22Rv1 (cell line): ENCODE measurements at regions not wholly inside any gene's neighbourhood (a gene's known extent, or its start where the extent isn't known, plus 50 kb on each side); places are given as distances from the start of the nearest gene placed in this dataset.

Experiments used
- ZFX ChIP-seq: fragments of 450-650 bp; IDR thresholded peaks from 2 replicates; pipeline ENCODE4 v1.6.1; 2017; ENCODE audit warnings: antibody characterized with exemption, borderline replicate concordance
- TF ChIP-seq, protein P1 (sequence below): fragments of 450-650 bp; IDR thresholded peaks from 2 replicates; pipeline ENCODE4 v1.5.1; 2017; ENCODE audit warnings: mild to moderate bottlenecking

DNA sequence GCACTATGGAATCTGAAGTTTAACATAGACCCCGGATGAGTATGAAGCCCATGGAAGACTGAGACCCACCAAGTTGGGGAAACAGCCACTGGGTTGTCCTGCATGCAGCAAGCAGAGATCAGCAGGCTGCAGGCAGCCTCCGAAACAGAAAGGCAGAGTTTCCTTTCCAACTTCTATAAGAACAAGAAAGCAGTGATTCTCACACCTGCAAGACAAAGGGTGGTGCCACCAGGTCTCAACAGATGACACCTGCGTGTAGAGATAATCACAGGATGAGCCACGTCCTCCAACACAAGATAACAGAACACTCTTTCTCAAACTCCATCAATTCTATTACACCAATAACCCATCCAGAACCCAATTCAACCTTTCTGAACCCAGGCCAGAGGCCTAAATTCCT lies 457.9 kb downstream of the FOXO1 start:
- TF ChIP-seq, protein P1, sequence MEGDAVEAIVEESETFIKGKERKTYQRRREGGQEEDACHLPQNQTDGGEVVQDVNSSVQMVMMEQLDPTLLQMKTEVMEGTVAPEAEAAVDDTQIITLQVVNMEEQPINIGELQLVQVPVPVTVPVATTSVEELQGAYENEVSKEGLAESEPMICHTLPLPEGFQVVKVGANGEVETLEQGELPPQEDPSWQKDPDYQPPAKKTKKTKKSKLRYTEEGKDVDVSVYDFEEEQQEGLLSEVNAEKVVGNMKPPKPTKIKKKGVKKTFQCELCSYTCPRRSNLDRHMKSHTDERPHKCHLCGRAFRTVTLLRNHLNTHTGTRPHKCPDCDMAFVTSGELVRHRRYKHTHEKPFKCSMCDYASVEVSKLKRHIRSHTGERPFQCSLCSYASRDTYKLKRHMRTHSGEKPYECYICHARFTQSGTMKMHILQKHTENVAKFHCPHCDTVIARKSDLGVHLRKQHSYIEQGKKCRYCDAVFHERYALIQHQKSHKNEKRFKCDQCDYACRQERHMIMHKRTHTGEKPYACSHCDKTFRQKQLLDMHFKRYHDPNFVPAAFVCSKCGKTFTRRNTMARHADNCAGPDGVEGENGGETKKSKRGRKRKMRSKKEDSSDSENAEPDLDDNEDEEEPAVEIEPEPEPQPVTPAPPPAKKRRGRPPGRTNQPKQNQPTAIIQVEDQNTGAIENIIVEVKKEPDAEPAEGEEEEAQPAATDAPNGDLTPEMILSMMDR: no peak
- no peak for TF ChIP-seq ZFX
